NCI-H774 (cell line): ENCODE measurements at regions not wholly inside any gene's neighbourhood (a gene's known extent, or its start where the extent isn't known, plus 50 kb on each side); places are given as distances from the start of the nearest gene placed in this dataset.

ENCODE experiments used
- DNase-seq: peaks from one replicate; lab custom pipeline; 2025; lab: John Stamatoyannopoulos, UW

GRCh38 chr5:176711883-176712282, 64.6 kb downstream of the TSPAN17 start:
- no peak for DNase-seq

GRCh38 chr5:176712546-176713304, 65.4 kb downstream of the TSPAN17 start:
- DNase-seq, result no peak

- no peak for DNase-seq
Measured at GRCh38 chr5:176713409-176713808, 66.1 kb downstream of the TSPAN17 start.

- DNase-seq, result no peak
Measured at GRCh38 chr5:176714067-176714466, 66.8 kb downstream of the TSPAN17 start.

GRCh38 chr5:176716320-176716719, 69.0 kb downstream of the TSPAN17 start:
- peak; percentile 5 for DNase-seq

GRCh38 chr5:176719113-176719739, 71.9 kb downstream of the TSPAN17 start:
- no peak for DNase-seq

- DNase-seq, result no peak
Measured at GRCh38 chr5:176721509-176721908, 74.2 kb downstream of the TSPAN17 start.

- DNase-seq, result no peak
Measured at GRCh38 chr5:176722757-176723156, 75.5 kb downstream of the TSPAN17 start.

- DNase-seq, result no peak
Measured at GRCh38 chr5:176723440-176723839, 76.2 kb downstream of the TSPAN17 start.

GRCh38 chr5:176724472-176724871, 77.2 kb downstream of the TSPAN17 start:
- DNase-seq, result no peak

GRCh38 chr5:176725521-176726280, 78.4 kb downstream of the TSPAN17 start:
- DNase-seq, result peak; percentile 33

- no peak for DNase-seq
Measured at GRCh38 chr5:176726746-176727527, 79.7 kb downstream of the TSPAN17 start.

- DNase-seq, result no peak
Measured at GRCh38 chr5:176727528-176727900, 80.2 kb downstream of the TSPAN17 start.

- no peak for DNase-seq
Measured at GRCh38 chr5:176727983-176728675, 80.8 kb downstream of the TSPAN17 start.

- no peak for DNase-seq
Measured at GRCh38 chr5:176728831-176729251, 81.5 kb upstream of the UNC5A start.

- no peak for DNase-seq
Measured at GRCh38 chr5:176730815-176731475, 79.4 kb upstream of the UNC5A start.

- no peak for DNase-seq
Measured at GRCh38 chr5:176731506-176732160, 78.7 kb upstream of the UNC5A start.

GRCh38 chr5:176732306-176732705, 78.1 kb upstream of the UNC5A start:
- DNase-seq, result no peak

- no peak for DNase-seq
Measured at GRCh38 chr5:176732736-176733405, 77.5 kb upstream of the UNC5A start.
